Keratinocyte (primary cell): ENCODE measurements at regions not wholly inside any gene's neighbourhood (a gene's known extent, or its start where the extent isn't known, plus 50 kb on each side); places are given as distances from the start of the nearest gene placed in this dataset.

Source experiments
- EZH2 ChIP-seq: IDR thresholded peaks from one replicate; pipeline ENCODE4 v1.6.1; 2012; ENCODE audit warnings: inconsistent platforms, mild to moderate bottlenecking, low read length, moderate library complexity
- TF ChIP-seq, protein P1 (sequence below), 3 experiments: IDR thresholded peaks in 1 of 3; conservative IDR thresholded peaks in 1 of 3; optimal IDR thresholded peaks in 1 of 3; 2 replicates in 2 of 3; 3 replicates in 1 of 3; pipeline versions ENCODE3 to v1.5.1; 2011; ENCODE audit warnings: low read length in 3 of 3, mild to moderate bottlenecking in 3 of 3, moderate library complexity in 2 of 3, control low read depth in 1 of 3, inconsistent platforms in 1 of 3; ENCODE audit not compliant: insufficient read depth in 2 of 3; ENCODE audit errors: extremely low read depth in 1 of 3

- TF ChIP-seq, protein P1, sequence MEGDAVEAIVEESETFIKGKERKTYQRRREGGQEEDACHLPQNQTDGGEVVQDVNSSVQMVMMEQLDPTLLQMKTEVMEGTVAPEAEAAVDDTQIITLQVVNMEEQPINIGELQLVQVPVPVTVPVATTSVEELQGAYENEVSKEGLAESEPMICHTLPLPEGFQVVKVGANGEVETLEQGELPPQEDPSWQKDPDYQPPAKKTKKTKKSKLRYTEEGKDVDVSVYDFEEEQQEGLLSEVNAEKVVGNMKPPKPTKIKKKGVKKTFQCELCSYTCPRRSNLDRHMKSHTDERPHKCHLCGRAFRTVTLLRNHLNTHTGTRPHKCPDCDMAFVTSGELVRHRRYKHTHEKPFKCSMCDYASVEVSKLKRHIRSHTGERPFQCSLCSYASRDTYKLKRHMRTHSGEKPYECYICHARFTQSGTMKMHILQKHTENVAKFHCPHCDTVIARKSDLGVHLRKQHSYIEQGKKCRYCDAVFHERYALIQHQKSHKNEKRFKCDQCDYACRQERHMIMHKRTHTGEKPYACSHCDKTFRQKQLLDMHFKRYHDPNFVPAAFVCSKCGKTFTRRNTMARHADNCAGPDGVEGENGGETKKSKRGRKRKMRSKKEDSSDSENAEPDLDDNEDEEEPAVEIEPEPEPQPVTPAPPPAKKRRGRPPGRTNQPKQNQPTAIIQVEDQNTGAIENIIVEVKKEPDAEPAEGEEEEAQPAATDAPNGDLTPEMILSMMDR (optimal IDR thresholded peaks at IDR 0.05 in 1 of 3, IDR thresholded peaks at IDR 0.05 in 1 of 3, conservative IDR thresholded peaks at IDR 0.05 in 1 of 3; ENCODE audit: extremely low read depth in 1 of 3, insufficient read depth in 2 of 3, low read length in 3 of 3): no peak
- no peak for TF ChIP-seq EZH2
Measured at GRCh38 chr4:117481742-117482141, 396.4 kb upstream of the TRAM1L1 start.
